Activated CD4-positive, alpha-beta T cell treated with anti-CD3 and anti-CD28 coated beads, Interleukin-2, amount 10 ng/mL, durations not matched to agents 24 days and 14 days (primary cell): ENCODE measurements at regions not wholly inside any gene's neighbourhood (a gene's known extent, or its start where the extent isn't known, plus 50 kb on each side); places are given as distances from the start of the nearest gene placed in this dataset.
A peak's percentile ranks its signal among the peaks of the same experiment; 100 is the strongest.

ENCODE experiments used
- DNase-seq: peaks from one replicate; pipeline ENCODE4 v3.0.0; 2022
- H3K27ac Mint-ChIP-seq: one replicate; pipeline ENCODE4 v1.8.0; 2022; ENCODE audit warnings: mild to moderate bottlenecking, mixed read lengths
- H3K27me3 Mint-ChIP-seq: one replicate; pipeline ENCODE4 v1.8.0; 2022; ENCODE audit warnings: mixed read lengths
- H3K36me3 Mint-ChIP-seq: one replicate; pipeline ENCODE4 v1.8.0; 2022; ENCODE audit warnings: low read depth, mild to moderate bottlenecking, mixed read lengths
- H3K4me1 Mint-ChIP-seq: one replicate; pipeline ENCODE4 v1.8.0; 2021; ENCODE audit warnings: mixed read lengths
- H3K4me3 Mint-ChIP-seq: one replicate; pipeline ENCODE4 v1.8.0; 2022; ENCODE audit warnings: mild to moderate bottlenecking, moderate library complexity, mixed read lengths
- H3K9me3 Mint-ChIP-seq: one replicate; pipeline ENCODE4 v1.8.0; 2021; ENCODE audit warnings: mixed read lengths
- intact Hi-C: fragments of 100-400 bp; cut with micrococcal nuclease; formaldehyde crosslinking; loops from one replicate; pipeline ENCODE4 v1.15.1; 2023

DNA sequence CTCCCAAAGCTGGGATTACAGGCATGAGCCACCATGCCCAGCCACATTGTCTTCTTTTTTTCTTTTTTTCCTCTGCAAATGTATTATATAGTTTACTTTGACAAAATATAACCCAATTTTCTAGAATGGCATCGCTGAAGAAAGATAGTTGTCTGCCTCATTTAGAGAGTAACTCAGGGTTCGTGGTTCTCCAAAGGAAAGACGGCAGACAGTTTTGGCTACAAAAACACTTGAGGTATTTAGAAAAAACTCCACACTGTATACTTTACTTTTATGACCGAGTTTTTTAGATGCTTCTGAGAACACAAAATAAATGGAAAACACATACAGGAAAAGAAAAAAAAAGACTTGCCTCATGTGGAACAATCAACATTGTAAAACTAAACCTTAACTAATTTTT is 369.1 kb upstream of the ATP2B1 start:
- Mint-ChIP-seq H3K4me1 (peaks cover 7% of the 10 kb centered on the region), H3K9me3 (peaks cover 7% of the 10 kb centered on the region), H3K27ac (no peak overlapping the region), H3K27me3 (peaks cover 11% of the 10 kb centered on the region), H3K36me3 (no peaks in the 10 kb centered on the region), H3K4me3 (no peak overlapping the region)
- DNase-seq, result peak; percentile 43
- intact Hi-C loops, result no loop called here

DNA sequence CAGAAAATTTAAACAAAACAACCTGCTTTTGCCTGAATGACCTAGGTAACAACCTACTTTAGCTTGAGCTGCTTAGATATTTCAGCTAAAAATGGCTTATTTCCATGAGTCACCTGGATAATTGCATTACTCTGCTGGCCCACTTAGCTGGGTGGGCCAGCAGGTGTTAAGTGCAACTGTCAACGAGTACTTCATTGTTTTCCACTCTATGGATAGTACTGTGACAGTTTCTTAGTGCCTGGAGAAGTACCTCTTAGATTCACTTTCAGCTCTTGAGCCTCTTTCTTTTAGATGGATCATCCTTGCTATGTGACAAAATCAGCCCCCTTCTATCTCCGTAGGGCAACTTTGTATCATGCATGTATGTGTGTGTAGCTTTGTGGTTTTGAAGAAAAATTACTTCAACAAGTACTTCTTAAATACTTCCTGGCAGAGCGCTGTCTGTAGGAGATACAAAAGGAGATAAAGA is 368.2 kb upstream of the ATP2B1 start:
- no peaks in the 10 kb centered on the region for H3K36me3 Mint-ChIP-seq
- intact Hi-C loops, result no loop called here
- no peak overlapping the region for H3K4me3 Mint-ChIP-seq
- H3K9me3 Mint-ChIP-seq, result peaks cover 7% of the 10 kb centered on the region
- peak; percentile 48 for DNase-seq
- peaks cover 11% of the 10 kb centered on the region for H3K27me3 Mint-ChIP-seq
- H3K4me1 Mint-ChIP-seq, result peaks cover 7% of the 10 kb centered on the region
- no peak overlapping the region for H3K27ac Mint-ChIP-seq

DNA sequence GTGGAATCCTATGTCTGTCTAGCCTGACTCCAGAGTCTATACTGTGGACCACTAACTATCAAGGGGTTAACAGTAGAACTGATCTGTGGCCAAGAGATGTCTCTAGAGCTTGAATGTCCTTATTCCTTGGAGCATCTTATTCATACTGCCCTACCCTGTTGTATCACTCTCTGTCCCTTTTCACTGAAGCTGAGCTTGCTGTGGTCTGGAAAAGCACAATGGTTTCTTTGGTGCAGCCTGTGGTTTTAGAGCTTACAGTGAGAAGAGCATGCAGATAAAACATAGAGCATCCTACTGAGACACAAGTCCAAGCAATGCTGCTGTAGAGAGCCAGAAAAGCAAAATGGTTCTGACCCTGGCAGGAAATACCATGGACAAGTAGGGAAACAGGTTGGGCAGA is 367.0 kb upstream of the ATP2B1 start:
- Mint-ChIP-seq H3K27me3 (peaks cover 11% of the 10 kb centered on the region), H3K27ac (no peak overlapping the region), H3K9me3 (peaks cover 10% of the 10 kb centered on the region), H3K4me3 (no peak overlapping the region), H3K4me1 (peaks cover 7% of the 10 kb centered on the region), H3K36me3 (no peaks in the 10 kb centered on the region)
- DNase-seq, result peak; percentile 55
- intact Hi-C loops, result no loop called here

DNA sequence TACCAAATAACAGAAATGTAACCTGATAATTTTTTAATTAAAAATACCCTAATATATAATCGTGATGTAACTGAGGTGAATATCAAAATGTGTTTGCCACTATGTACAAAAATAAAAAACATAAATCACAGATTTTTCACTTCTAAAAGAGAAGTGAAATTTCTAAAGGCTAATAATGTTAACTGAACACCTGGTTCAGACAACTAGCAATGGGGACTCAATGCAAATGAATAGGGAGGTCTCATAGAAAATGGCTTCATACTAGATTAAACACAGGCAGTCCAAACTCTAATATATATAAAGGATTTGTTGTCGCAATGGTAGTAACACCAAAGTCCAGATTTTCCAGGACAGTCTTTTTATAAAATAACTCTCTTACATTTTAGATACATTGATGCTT is 365.4 kb upstream of the ATP2B1 start:
- Mint-ChIP-seq H3K27ac (no peak overlapping the region), H3K27me3 (peaks cover 11% of the 10 kb centered on the region), H3K4me1 (peaks cover 7% of the 10 kb centered on the region), H3K4me3 (no peak overlapping the region), H3K36me3 (no peaks in the 10 kb centered on the region), H3K9me3 (peaks cover 16% of the 10 kb centered on the region)
- intact Hi-C loops, result no loop called here
- DNase-seq, result no peak

DNA sequence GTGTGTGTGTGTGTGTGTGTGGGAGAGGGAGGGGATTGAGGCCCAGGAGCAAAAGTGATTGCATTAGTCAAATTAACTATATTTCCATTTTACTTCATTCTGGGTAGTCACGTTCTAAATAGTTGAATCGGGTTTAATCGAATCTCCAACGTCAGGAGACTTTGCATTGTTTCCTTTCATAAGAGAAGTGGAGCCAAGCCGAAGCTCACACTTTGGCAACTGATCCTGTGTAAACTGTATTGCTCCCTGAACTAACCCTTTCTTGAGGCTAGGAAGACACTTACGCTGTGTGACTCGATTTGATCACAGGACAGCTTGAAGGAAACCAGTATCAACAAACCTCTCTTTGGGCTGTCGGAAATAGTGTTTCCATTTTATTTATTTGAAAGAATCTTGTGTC is 363.4 kb upstream of the ATP2B1 start:
- H3K4me1 Mint-ChIP-seq, result peaks cover 2% of the 10 kb centered on the region
- intact Hi-C loops, result no loop called here
- DNase-seq, result no peak
- H3K4me3 Mint-ChIP-seq, result no peak overlapping the region
- H3K27me3 Mint-ChIP-seq, result peaks cover 11% of the 10 kb centered on the region
- H3K36me3 Mint-ChIP-seq, result no peaks in the 10 kb centered on the region
- no peak overlapping the region for H3K27ac Mint-ChIP-seq
- peaks cover 13% of the 10 kb centered on the region for H3K9me3 Mint-ChIP-seq

DNA sequence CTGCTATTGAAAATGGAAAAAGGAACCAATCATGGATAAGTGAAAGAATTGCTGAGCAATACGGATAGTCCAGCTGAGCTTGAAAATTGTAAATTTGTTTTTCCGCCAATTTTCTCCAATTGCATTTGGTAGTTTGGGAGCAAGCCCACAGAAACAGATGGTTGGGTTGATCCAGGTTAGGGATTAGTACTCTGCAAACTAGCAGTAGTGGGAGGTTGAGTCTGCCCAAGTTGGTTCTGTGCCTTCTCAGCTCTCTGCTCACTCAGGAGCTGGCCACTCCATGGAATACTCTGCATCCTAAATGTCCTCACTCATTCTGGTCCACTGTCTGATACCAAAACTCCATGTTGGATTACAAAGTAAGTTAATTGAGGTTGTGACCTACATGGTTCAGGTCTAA is 361.1 kb upstream of the ATP2B1 start:
- Mint-ChIP-seq H3K27me3 (peaks cover 6% of the 10 kb centered on the region), H3K4me3 (no peak overlapping the region), H3K9me3 (peaks cover 13% of the 10 kb centered on the region), H3K4me1 (no peaks in the 10 kb centered on the region), H3K36me3 (no peaks in the 10 kb centered on the region), H3K27ac (no peak overlapping the region)
- DNase-seq, result peak; percentile 8
- intact Hi-C loops, result no loop called here

DNA sequence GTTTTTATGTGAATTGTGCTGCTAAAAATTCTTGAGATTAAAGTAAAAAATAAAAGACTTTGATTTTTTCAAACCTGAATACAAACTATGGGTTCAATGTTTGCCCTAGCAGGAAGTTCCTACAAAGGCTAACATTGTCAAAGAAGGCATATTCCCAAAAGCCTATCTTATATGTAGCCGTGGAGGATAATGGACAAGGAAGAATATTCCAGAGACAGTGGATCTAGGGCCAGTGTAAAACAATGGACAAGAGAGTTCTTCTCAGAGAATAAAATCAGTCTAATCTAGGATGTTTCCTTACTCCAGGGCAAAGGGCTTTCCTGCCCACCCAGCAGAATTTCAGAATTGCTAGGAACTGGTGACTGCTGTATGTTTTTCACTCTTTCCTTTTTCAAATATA is 359.2 kb upstream of the ATP2B1 start:
- Mint-ChIP-seq H3K4me1 (no peaks in the 10 kb centered on the region), H3K27ac (no peak overlapping the region), H3K27me3 (peaks cover 2% of the 10 kb centered on the region), H3K4me3 (no peak overlapping the region), H3K9me3 (peaks cover 9% of the 10 kb centered on the region), H3K36me3 (no peaks in the 10 kb centered on the region)
- intact Hi-C loops, result no loop called here
- DNase-seq, result no peak

DNA sequence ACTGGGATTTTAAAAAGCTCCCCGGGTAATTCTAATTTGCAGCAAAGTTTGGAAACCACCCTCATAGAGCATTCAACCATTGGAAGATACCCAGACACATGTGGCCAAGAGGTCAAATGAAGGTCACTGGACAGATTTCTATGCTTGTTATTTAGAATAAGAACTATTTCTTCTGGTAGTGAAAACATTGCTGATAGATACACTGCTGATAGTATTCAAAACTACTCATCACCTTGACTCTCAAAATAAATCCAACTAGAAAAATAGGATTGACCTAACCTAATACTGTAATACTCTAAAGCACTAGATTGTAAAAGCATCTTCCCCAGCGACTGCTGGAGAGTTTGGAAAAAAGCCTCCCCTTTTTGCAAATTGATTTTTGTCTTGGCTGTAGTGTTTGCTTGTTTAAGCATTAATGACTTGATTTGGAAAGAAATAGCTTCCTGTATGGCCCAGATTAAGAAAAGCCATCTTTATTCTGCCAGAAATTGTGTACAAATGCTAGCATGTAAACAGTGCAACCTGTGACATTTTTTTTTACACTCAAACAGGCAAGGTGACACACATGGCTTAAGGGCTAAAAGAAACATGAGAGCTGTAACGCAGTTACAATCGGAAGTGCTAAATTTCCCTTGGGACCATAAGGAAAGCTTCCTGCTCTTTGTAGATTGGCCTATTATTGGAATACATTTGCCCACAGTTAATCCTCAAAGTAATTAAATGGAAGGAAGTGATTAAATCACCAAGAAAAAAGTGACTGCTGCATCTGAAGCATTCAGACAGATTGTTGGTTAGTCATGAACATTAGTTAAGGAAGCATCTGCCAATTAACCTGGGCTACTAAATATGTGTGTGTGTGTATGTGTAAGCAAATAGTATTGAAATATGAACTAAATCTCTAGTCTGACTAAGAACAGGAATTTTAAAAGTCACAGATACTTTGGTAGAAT is 356.5 kb upstream of the ATP2B1 start:
- no peak overlapping the region for H3K4me3 Mint-ChIP-seq
- intact Hi-C loops, result no loop called here
- H3K27me3 Mint-ChIP-seq, result no peaks in the 10 kb centered on the region
- H3K4me1 Mint-ChIP-seq, result no peaks in the 10 kb centered on the region
- H3K27ac Mint-ChIP-seq, result no peak overlapping the region
- no peaks in the 10 kb centered on the region for H3K36me3 Mint-ChIP-seq
- DNase-seq, result no peak
- peaks cover under 1% of the 10 kb centered on the region for H3K9me3 Mint-ChIP-seq

DNA sequence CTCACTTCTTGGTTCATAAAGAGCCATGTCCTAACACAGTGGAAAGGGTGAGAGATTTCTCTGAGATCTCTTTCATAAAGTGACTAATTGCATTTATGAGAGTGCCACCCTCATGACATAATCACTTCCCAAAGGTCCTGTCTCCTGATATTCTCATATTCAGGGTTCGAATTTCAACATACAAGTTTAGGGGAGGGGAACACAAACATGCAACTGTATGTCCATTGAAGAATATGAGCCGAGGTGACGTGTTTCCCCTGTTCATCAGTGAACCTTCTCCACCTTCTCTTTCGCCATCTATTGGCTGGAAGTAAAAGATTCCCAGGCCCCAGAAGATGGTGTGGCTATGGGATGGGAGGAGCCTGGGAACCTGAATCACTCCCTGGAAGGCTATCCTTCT is 354.2 kb upstream of the ATP2B1 start:
- no peaks in the 10 kb centered on the region for H3K9me3 Mint-ChIP-seq
- no peaks in the 10 kb centered on the region for H3K4me1 Mint-ChIP-seq
- no peak overlapping the region for H3K4me3 Mint-ChIP-seq
- no peak for DNase-seq
- intact Hi-C loops, result no loop called here
- H3K27me3 Mint-ChIP-seq, result no peaks in the 10 kb centered on the region
- H3K27ac Mint-ChIP-seq, result no peak overlapping the region
- H3K36me3 Mint-ChIP-seq, result no peaks in the 10 kb centered on the region

DNA sequence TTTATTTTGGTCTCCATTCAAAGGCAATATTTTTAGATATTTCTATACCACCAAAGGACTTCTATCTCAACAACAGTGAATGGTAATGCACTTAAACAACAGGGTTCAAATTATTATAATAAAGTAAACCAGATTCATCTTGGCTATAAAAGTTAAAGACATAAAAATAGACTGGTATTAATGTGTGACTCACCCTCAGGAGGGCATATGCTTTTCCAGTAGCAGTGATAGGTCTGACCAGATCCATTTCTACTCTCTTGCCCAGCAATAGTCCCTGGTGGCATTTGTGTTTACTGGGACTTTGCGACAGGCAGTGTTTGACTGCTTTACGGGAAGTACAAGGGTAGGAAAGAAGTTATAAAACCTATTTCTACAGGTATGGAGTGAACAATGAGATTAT is 353.2 kb upstream of the ATP2B1 start:
- no peak overlapping the region for H3K4me3 Mint-ChIP-seq
- no peak for DNase-seq
- H3K36me3 Mint-ChIP-seq, result no peaks in the 10 kb centered on the region
- H3K4me1 Mint-ChIP-seq, result no peaks in the 10 kb centered on the region
- peaks cover 2% of the 10 kb centered on the region for H3K27me3 Mint-ChIP-seq
- H3K9me3 Mint-ChIP-seq, result peaks cover 3% of the 10 kb centered on the region
- no peak overlapping the region for H3K27ac Mint-ChIP-seq
- intact Hi-C loops, result no loop called here

DNA sequence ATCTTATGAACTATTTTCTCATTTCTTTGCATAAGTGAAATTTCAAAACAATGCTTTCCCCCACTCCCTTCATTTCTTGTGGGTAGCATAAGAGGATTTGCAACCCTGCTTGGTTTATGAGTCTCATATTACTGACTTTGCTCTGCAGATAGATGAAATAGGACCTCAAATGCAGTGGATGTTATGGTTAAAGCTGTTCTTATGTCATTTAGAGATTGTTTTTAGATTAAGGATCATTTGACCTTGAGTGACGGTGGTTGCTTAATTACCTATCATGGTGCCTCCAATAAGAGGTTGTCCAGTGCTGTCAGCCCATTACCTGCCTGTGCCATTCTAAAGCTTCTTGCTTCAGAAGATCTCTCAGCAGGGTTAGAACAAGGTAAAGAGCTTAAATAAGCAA is 351.4 kb upstream of the ATP2B1 start:
- Mint-ChIP-seq H3K27me3 (peaks cover 2% of the 10 kb centered on the region), H3K27ac (no peak overlapping the region), H3K36me3 (no peaks in the 10 kb centered on the region), H3K4me3 (no peak overlapping the region), H3K9me3 (peaks cover 3% of the 10 kb centered on the region), H3K4me1 (no peaks in the 10 kb centered on the region)
- no peak for DNase-seq
- intact Hi-C loops, result no loop called here

DNA sequence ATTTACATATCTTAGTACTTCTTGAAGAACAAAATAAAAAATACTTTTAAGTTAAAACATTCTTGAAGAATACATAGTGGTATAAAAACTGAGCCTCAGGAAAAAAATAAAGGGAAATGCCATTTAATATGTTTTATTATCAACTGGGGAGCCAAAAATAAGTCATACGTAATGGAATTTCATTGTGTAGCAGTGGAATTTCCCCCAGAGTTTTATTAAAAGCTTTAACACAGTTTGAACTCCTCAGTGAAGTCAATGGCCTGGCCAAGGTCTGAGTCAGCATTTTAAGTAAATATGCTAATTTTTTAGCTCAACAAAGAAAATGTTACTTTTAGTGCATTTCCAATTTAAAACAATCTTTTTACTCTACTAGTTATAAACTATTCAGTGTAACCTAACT is 350.1 kb upstream of the ATP2B1 start:
- no peak overlapping the region for H3K4me3 Mint-ChIP-seq
- no peaks in the 10 kb centered on the region for H3K36me3 Mint-ChIP-seq
- H3K4me1 Mint-ChIP-seq, result no peaks in the 10 kb centered on the region
- H3K27ac Mint-ChIP-seq, result no peak overlapping the region
- intact Hi-C loops, result no loop called here
- peaks cover 3% of the 10 kb centered on the region for H3K9me3 Mint-ChIP-seq
- DNase-seq, result no peak
- H3K27me3 Mint-ChIP-seq, result peaks cover 2% of the 10 kb centered on the region

DNA sequence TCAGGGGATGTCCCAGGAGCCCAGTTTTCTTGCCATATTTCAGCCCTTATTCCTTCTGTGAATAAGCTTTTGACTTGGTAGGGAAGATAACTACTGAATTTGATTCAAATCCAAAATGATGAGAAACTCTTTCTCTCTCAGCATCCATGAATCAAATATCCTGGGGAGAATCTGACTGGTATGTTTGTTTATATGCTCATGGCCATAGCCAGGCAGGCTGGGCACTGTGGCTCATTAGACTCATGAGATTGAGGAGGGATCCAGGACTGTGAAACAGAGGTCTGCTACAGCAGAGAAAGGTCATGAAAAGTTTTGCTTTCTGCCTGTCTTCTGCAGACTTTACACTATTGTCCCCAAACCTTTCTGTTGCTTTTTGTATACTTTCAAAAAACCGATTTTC is 346.4 kb upstream of the ATP2B1 start:
- Mint-ChIP-seq H3K4me1 (no peaks in the 10 kb centered on the region), H3K36me3 (no peaks in the 10 kb centered on the region), H3K27me3 (peaks cover 4% of the 10 kb centered on the region), H3K4me3 (no peak overlapping the region), H3K9me3 (peaks cover 3% of the 10 kb centered on the region), H3K27ac (no peak overlapping the region)
- intact Hi-C loops, result no loop called here
- no peak for DNase-seq

DNA sequence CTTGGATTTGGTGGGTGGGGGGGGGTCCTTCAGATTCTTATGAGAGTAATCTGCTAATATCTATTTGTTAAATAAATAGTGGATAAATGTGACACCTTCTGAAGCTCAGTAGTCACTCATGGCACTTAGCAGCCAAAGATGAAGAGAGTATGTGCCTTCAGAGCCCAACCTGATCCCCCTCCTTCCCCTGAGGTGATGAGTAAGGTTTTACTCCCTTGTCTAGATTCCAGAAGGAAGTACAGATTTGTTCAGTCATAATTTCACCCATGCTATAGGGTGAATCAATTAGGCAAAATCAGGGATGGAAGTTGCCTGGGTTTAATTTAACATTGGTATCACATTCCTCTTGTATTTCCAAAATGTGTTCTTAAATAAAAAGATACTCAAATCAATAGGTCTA is 340.3 kb upstream of the ATP2B1 start:
- DNase-seq, result no peak
- Mint-ChIP-seq H3K27ac (no peak overlapping the region), H3K9me3 (peaks cover 3% of the 10 kb centered on the region), H3K4me1 (peaks cover 3% of the 10 kb centered on the region), H3K4me3 (no peak overlapping the region), H3K27me3 (peaks cover 3% of the 10 kb centered on the region), H3K36me3 (no peaks in the 10 kb centered on the region)
- intact Hi-C loops, result loop anchor here (10.0 kb wide), 1 partner anchor 84 kb away; no protein-coding TSS in a partner anchor
